Fibroblast of mammary gland (primary cell): ENCODE measurements at regions not wholly inside any gene's neighbourhood (a gene's known extent, or its start where the extent isn't known, plus 50 kb on each side); places are given as distances from the start of the nearest gene placed in this dataset.

Source experiments
- DNase-seq: peaks from one replicate; pipeline ENCODE4 v3.0.0-alpha.2; 2010; ENCODE audit warnings: low read depth
- H3K4me3 ChIP-seq: 2 replicates; pipeline ENCODE4 v1.5.1; 2011; ENCODE audit warnings: low read depth, mild to moderate bottlenecking, low read length, moderate library complexity; ENCODE audit not compliant: control insufficient read depth
- TF ChIP-seq, protein P1 (sequence below): conservative IDR thresholded peaks from 2 replicates; pipeline ENCODE4 v1.5.1; 2011; ENCODE audit warnings: low read depth, low read length, inconsistent platforms; ENCODE audit not compliant: control insufficient read depth, insufficient read depth

DNA sequence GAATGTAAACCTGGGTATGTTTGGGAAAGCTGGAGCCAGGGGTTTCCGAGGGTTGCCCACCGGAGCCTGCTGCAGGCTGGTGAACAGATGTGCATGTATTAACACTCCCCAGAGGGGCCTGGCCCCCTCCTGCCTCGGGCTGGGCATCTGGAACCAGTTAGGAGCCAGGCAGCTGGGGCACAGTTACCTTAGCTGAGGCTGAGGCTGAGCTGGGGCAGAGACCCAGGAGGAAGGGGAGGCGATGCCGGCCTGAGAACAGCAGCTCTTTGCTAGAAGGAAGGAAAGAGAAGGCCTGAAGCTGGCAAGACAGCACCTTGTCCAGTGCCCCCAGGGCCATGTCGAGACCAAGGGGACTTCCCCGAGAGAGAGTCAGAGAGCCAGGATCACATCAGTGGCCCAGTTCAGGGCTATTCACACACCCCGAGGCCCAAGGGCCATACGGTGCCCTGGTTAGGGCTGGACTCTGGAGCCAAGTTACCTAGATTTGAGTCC, 65.8 kb downstream of the RMI2 start:
- H3K4me3 ChIP-seq: no peak overlapping the region
- TF ChIP-seq, protein P1, sequence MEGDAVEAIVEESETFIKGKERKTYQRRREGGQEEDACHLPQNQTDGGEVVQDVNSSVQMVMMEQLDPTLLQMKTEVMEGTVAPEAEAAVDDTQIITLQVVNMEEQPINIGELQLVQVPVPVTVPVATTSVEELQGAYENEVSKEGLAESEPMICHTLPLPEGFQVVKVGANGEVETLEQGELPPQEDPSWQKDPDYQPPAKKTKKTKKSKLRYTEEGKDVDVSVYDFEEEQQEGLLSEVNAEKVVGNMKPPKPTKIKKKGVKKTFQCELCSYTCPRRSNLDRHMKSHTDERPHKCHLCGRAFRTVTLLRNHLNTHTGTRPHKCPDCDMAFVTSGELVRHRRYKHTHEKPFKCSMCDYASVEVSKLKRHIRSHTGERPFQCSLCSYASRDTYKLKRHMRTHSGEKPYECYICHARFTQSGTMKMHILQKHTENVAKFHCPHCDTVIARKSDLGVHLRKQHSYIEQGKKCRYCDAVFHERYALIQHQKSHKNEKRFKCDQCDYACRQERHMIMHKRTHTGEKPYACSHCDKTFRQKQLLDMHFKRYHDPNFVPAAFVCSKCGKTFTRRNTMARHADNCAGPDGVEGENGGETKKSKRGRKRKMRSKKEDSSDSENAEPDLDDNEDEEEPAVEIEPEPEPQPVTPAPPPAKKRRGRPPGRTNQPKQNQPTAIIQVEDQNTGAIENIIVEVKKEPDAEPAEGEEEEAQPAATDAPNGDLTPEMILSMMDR: no peak
- no peak for DNase-seq

- DNase-seq: no peak
- no peak overlapping the region for H3K4me3 ChIP-seq
- TF ChIP-seq, protein P1: no peak
Observed at GRCh38 chr16:11412175-11412904, 67.1 kb downstream of the RMI2 start.

GRCh38 chr16:11412965-11413887, 68.0 kb downstream of the RMI2 start:
- H3K4me3 ChIP-seq: no peak overlapping the region
- DNase-seq: no peak
- TF ChIP-seq, protein P1: no peak

DNA sequence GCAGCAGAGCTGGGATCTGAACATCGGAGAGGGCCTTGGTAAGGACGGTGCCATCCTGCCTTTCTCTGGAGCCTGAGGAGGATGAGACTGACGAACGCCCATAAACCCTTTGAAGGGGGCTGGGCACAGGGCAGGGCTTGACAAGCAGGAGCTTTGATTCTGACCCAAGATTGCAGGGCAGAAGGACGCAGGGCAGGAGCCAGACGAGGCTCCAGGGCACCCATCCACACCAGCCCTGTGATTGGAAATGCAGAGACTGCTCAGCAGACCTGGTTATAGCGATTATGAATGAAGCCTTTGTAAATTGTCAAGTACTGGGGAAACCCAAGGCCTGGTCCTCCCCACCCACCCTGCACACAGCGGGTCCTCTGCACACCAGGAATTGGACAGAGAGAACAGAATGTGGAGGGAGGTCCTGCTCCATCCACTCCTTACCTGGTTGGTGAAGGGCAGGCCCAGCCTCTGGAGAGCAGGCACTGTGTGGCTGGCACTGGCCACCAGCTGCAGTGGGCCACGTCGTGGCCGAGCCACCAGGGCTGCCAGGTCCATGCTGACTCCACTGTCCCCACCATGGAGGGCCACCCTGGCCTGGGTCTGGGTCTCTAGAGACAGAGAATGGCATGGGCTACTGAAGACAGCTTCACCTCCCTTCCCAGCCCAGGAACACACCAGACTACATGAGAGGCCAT, 68.8 kb downstream of the RMI2 start:
- TF ChIP-seq, protein P1: no peak
- no peak overlapping the region for H3K4me3 ChIP-seq
- DNase-seq: no peak

DNA sequence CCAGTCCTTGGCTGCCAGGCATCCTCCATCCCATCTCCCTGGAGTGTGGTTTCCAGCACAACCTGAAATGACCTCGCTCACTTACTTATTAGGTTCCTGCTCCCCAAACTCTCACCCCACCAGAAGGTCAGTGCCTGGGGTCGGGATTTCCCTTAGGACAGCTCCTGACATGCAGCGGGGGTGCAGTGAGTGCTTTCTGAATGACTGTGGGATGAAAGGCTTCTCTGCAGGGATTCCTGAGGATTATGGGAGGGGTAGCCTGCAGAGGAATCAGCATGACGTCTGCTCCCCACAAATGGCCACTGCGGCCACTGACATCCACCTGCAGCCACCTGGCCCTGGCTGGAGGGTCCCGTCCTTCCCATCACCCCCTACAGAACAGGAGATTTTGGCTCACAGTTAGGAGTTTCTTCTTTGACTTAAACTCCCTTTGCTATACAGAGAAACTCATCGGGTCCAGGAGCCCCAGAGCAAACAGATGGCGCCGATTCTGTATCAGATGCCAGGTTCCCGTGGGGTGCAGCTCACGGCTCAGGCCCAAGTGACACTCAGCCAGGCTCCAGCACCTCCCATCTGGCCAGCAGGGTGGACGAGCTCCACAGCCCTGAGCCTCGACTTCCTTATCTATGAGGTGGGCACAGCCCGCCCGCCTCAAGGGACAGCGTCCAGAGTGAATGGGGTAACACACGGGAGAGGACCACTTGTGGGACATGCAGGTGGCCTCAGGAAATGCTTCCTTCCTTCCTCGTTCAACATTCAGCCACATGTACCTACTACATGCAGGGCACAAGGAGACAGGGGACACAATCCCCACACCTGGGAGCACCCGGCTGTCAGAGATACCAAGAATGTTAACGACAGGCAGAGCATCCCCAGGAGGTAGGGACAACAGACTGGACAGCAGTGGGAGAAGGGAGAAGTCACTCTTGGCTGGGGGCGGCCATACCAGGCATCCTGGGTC, 69.8 kb downstream of the RMI2 start:
- no peak overlapping the region for H3K4me3 ChIP-seq
- TF ChIP-seq, protein P1: no peak
- DNase-seq: no peak
